ENCODE measurements at regions not wholly inside any gene's neighbourhood (a gene's known extent, or its start where the extent isn't known, plus 50 kb on each side); places are given as distances from the start of the nearest gene placed in this dataset.

- Histone ChIP-seq H3K27me3 (no peaks in the 10 kb centered on the region), H3K4me3 (no peak overlapping the region), H3K36me3 (ENCODE audit: low read depth, missing control alignments) (no peaks in the 10 kb centered on the region), H3K9me3 (no peaks in the 10 kb centered on the region), H3K27ac (no peak overlapping the region), H3K4me1 (no peaks in the 10 kb centered on the region)
- intact Hi-C loops (cut with DNase I; ENCODE audit: low total_unique reads): no loop called here
- TF ChIP-seq CTCF (IDR thresholded peaks at IDR 0.05) (no peak), POLR2A (IDR thresholded peaks at IDR 0.05) (no peak)
- whole genome bisulfite sequencing, 2 donors: 98% methylated on average over 2 of the region's 2 CpGs
- no peak for DNase-seq
Measured at GRCh38 chr14:53626761-53627160, 329.9 kb downstream of the BMP4 start.

DNA sequence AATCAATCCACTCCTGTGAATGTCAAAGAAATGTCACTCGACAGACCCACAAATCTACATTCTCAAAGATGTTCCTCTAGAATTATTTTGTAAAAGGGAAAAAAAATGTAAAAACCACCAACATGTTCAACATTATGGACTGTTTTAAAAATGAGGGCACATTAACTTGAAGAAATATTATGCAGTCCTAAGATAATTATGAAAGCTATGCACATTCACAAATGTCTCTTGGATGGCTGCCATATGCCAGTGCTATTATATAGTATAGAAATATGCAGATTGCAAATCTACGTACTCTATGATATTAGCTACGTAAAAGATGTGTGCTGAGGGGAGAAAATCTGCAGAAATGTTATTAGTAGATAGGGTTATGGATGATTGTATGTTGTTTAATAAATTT is 334.2 kb downstream of the BMP4 start:
- TF ChIP-seq POLR2A (IDR thresholded peaks at IDR 0.05) (no peak), CTCF (IDR thresholded peaks at IDR 0.05) (no peak)
- Histone ChIP-seq H3K4me1 (no peaks in the 10 kb centered on the region), H3K27me3 (no peaks in the 10 kb centered on the region), H3K4me3 (no peak overlapping the region), H3K36me3 (ENCODE audit: low read depth, missing control alignments) (no peaks in the 10 kb centered on the region), H3K27ac (no peak overlapping the region), H3K9me3 (no peaks in the 10 kb centered on the region)
- DNase-seq: no peak
- WGBS, 2 donors: 89 to 96% methylated on average over 3 of the region's 3 CpGs
- intact Hi-C loops (cut with DNase I; ENCODE audit: low total_unique reads): no loop called here

GRCh38 chr14:53621921-53622320 is 334.7 kb downstream of the BMP4 start:
- intact Hi-C loops (cut with DNase I; ENCODE audit: low total_unique reads): no loop called here
- no peaks in the 10 kb centered on the region for H3K36me3 ChIP-seq (ENCODE audit: low read depth, missing control alignments)
- no peaks in the 10 kb centered on the region for H3K27me3 ChIP-seq
- no peak for DNase-seq
- no peak overlapping the region for H3K4me3 ChIP-seq
- no peaks in the 10 kb centered on the region for H3K9me3 ChIP-seq
- no peak overlapping the region for H3K27ac ChIP-seq
- 72 to 77% methylated on average over 2 of the region's 2 CpGs for WGBS, 2 donors
- H3K4me1 ChIP-seq: no peaks in the 10 kb centered on the region
- TF ChIP-seq CTCF (IDR thresholded peaks at IDR 0.05) (no peak), POLR2A (IDR thresholded peaks at IDR 0.05) (no peak)

- intact Hi-C loops (cut with DNase I; ENCODE audit: low total_unique reads): no loop called here
- no peak for DNase-seq
- Histone ChIP-seq H3K36me3 (ENCODE audit: low read depth, missing control alignments) (no peaks in the 10 kb centered on the region), H3K27me3 (no peaks in the 10 kb centered on the region), H3K9me3 (no peaks in the 10 kb centered on the region), H3K27ac (no peak overlapping the region), H3K4me3 (no peak overlapping the region), H3K4me1 (no peaks in the 10 kb centered on the region)
- TF ChIP-seq POLR2A (IDR thresholded peaks at IDR 0.05) (no peak), CTCF (IDR thresholded peaks at IDR 0.05) (no peak)
- 92 to 97% methylated on average over 3 of the region's 3 CpGs for WGBS, 2 donors
Measured at GRCh38 chr14:53621433-53621832, 335.2 kb downstream of the BMP4 start.

DNA sequence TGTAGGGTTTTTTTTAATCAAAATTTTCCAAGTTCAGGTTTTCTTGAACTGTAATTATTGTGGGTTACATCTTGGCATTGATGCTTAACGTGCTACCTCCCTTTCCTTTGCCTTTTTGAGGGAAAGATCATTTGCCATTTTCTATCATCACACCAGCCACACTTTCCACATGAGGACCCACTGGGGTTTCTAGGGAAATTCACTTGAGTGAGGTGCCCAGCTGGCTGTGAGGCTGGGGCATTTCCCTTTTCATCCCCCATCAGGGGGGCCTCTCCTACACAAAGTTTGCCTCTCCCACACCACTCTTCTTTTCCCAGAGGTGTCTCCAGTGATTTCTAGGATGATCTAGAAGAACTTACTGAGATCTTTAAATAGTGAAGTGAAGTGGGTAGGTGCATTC is 335.7 kb downstream of the BMP4 start:
- 94 to 95% methylated on average over 1 of the region's 1 CpG for WGBS, 2 donors
- intact Hi-C loops (cut with DNase I; ENCODE audit: low total_unique reads): no loop called here
- no peaks in the 10 kb centered on the region for H3K27me3 ChIP-seq
- TF ChIP-seq POLR2A (IDR thresholded peaks at IDR 0.05) (no peak), CTCF (IDR thresholded peaks at IDR 0.05) (no peak)
- H3K27ac ChIP-seq: no peak overlapping the region
- DNase-seq: no peak
- no peaks in the 10 kb centered on the region for H3K4me1 ChIP-seq
- no peaks in the 10 kb centered on the region for H3K36me3 ChIP-seq (ENCODE audit: low read depth, missing control alignments)
- H3K4me3 ChIP-seq: no peak overlapping the region
- H3K9me3 ChIP-seq: no peaks in the 10 kb centered on the region

Measured in testis (tissue), 2 donors.